ENCODE measurements at regions not wholly inside any gene's neighbourhood (a gene's known extent, or its start where the extent isn't known, plus 50 kb on each side); places are given as distances from the start of the nearest gene placed in this dataset.

DNA sequence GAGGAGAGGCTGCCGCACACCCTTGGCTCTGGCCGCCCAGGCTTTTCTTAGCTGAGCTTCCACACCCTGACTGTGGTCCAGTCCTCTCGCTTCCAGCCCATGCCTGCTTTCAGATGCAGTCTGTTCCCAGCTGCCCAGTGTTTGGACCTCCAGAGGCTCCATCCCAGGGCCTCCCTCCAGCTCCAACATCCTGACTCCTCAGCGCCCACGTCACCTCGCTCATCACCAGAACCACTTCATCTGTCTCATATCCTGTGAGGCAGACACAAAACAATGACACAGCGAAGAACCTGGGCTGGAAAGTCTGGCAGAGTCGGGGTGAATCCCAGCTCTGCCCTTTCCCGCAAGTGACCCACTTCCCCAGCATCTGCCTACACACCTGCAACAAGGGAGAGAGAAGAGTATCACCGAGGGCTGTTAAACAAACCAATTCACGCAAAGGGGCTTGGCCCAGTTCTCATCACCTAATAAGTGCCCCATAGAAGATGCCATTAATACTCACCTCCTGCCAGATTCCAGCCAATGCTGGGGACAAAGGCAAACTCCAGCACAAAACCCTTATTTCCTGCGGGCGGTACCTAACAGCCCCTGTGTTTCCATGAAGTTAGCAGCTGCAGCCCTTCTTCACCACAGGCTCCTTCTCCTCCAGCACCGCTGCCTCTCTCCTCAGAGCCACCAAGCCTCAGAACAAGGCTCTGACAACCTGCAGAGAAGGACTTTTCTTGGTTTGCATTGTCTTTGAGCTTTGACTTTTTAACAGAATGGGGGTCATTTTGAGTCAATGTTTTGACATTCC lies 133.4 kb upstream of the CDH4 start:
- intact Hi-C loops (cut with micrococcal nuclease) = no loop called here
- BruUV-seq (replicated peaks) = no TSS peak

GRCh38 chr20:61119273-61119672 lies 132.8 kb upstream of the CDH4 start:
- Mint-ChIP-seq H3K9me3 (ENCODE audit: unreplicated experiment) (no peaks in the 10 kb centered on the region), H3K27me3 (ENCODE audit: insufficient read depth, unreplicated experiment) (peaks cover 53% of the 10 kb centered on the region), H3K27ac (ENCODE audit: low read depth, unreplicated experiment) (no peak overlapping the region), H3K4me3 (ENCODE audit: unreplicated experiment) (no peak overlapping the region), H3K4me1 (ENCODE audit: insufficient read depth, unreplicated experiment) (peaks cover 6% of the 10 kb centered on the region), H3K36me3 (ENCODE audit: insufficient read depth, unreplicated experiment) (no peaks in the 10 kb centered on the region)
- TF ChIP-seq CTCF (IDR thresholded peaks at IDR 0.05; ENCODE audit: unreplicated experiment) = no peak
- intact Hi-C loops (cut with micrococcal nuclease) = no loop called here
- no TSS peak for BruUV-seq (replicated peaks)
- ChIA-PET CTCF (interaction anchor here (0.7 to 2.9 kb wide), 5 partner anchors 24 to 1061 kb away, joined by 3 to 12 read pairs (median 3); no protein-coding TSS in a partner anchor), POLR2A (interaction anchor here (0.6 kb wide), 1 partner anchor 908 kb away, joined by 3 read pairs; no protein-coding TSS in a partner anchor)
- DNase-seq (ENCODE audit: unreplicated experiment) = no peak

More for the DNA sequence above, 133.4 kb upstream of the CDH4 start:
- no peak for TF ChIP-seq CTCF (IDR thresholded peaks at IDR 0.05; ENCODE audit: unreplicated experiment)
- peaks cover 6% of the 10 kb centered on the region for H3K4me1 Mint-ChIP-seq (ENCODE audit: insufficient read depth, unreplicated experiment)
- H3K4me3 Mint-ChIP-seq (ENCODE audit: unreplicated experiment) = no peak overlapping the region
- H3K27me3 Mint-ChIP-seq (ENCODE audit: insufficient read depth, unreplicated experiment) = peaks cover 58% of the 10 kb centered on the region
- DNase-seq (ENCODE audit: unreplicated experiment) = peak; percentile 3
- no peaks in the 10 kb centered on the region for H3K9me3 Mint-ChIP-seq (ENCODE audit: unreplicated experiment)
- H3K36me3 Mint-ChIP-seq (ENCODE audit: insufficient read depth, unreplicated experiment) = no peaks in the 10 kb centered on the region
- ChIA-PET POLR2A (interaction anchor here (0.6 kb wide), 1 partner anchor 908 kb away, joined by 3 read pairs; no protein-coding TSS in a partner anchor), CTCF (interaction anchor here (0.6 to 2.9 kb wide), 7 partner anchors 23 to 1061 kb away, joined by 3 to 12 read pairs (median 3); no protein-coding TSS in a partner anchor)
- no peak overlapping the region for H3K27ac Mint-ChIP-seq (ENCODE audit: low read depth, unreplicated experiment)

DNA sequence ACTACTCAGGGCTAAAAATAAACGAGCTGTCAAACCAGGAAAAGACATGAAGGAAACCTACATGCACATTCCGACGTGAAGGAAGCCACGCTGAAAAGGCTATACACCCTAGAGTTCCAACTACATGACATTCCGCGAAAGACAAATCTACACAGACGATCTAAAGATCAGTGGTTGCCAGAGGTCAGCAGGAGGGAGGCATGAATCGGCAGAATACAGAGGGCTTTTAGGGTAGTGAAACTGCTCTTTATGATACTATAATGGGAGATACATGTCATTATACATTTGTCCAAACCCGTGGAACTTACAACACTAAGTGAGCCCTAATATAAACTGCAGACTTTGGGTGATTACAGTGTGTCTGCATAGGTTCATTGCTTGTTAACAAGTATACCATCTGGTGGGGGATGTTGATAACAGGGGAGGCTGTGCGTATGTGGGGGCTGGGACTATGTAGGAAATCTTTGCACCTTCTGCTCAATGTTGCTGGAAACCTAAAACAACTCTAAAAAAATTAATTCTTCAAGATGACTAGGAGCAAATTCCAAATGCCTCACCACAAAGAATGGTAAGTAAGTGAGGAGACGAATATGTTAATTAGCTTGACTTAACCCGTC lies 132.2 kb upstream of the CDH4 start:
- Mint-ChIP-seq H3K4me1 (ENCODE audit: insufficient read depth, unreplicated experiment) (peaks cover 6% of the 10 kb centered on the region), H3K27ac (ENCODE audit: low read depth, unreplicated experiment) (no peak overlapping the region), H3K27me3 (ENCODE audit: insufficient read depth, unreplicated experiment) (peaks cover 51% of the 10 kb centered on the region), H3K36me3 (ENCODE audit: insufficient read depth, unreplicated experiment) (peaks cover 5% of the 10 kb centered on the region), H3K9me3 (ENCODE audit: unreplicated experiment) (no peaks in the 10 kb centered on the region), H3K4me3 (ENCODE audit: unreplicated experiment) (no peak overlapping the region)
- POLR2A ChIA-PET = no interaction called here
- no TSS peak for BruUV-seq (replicated peaks)
- CTCF ChIA-PET = interaction anchor here (0.6 to 2.9 kb wide), 8 partner anchors 10 to 1529 kb away, joined by 3 to 13 read pairs (median 3); no protein-coding TSS in a partner anchor
- intact Hi-C loops (cut with micrococcal nuclease) = loop anchor here (1.0 to 10.0 kb wide), 6 partner anchors 83 to 909 kb away; partner anchors contain the start of gene CDH4
- DNase-seq (ENCODE audit: unreplicated experiment) = no peak
- no peak for TF ChIP-seq CTCF (IDR thresholded peaks at IDR 0.05; ENCODE audit: unreplicated experiment)
